ENCODE measurements at regions not wholly inside any gene's neighbourhood (a gene's known extent, or its start where the extent isn't known, plus 50 kb on each side); places are given as distances from the start of the nearest gene placed in this dataset.

- TF ChIP-seq, protein P1, sequence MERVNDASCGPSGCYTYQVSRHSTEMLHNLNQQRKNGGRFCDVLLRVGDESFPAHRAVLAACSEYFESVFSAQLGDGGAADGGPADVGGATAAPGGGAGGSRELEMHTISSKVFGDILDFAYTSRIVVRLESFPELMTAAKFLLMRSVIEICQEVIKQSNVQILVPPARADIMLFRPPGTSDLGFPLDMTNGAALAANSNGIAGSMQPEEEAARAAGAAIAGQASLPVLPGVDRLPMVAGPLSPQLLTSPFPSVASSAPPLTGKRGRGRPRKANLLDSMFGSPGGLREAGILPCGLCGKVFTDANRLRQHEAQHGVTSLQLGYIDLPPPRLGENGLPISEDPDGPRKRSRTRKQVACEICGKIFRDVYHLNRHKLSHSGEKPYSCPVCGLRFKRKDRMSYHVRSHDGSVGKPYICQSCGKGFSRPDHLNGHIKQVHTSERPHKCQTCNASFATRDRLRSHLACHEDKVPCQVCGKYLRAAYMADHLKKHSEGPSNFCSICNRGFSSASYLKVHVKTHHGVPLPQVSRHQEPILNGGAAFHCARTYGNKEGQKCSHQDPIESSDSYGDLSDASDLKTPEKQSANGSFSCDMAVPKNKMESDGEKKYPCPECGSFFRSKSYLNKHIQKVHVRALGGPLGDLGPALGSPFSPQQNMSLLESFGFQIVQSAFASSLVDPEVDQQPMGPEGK (CRISPR knock-in tag; IDR thresholded peaks at IDR 0.05; ENCODE audit: borderline replicate concordance), result no peak
- TF ChIP-seq ZFP3 (CRISPR knock-in tag; IDR thresholded peaks at IDR 0.05) (no peak), CREB5 (CRISPR knock-in tag; IDR thresholded peaks at IDR 0.05; ENCODE audit: low read depth) (no peak), TSHZ2 (CRISPR knock-in tag; IDR thresholded peaks at IDR 0.05) (no peak), ESRRG (CRISPR knock-in tag; IDR thresholded peaks at IDR 0.05) (no peak), ZFP30 (CRISPR knock-in tag; IDR thresholded peaks at IDR 0.05) (no peak), PPARA (CRISPR knock-in tag; IDR thresholded peaks at IDR 0.05; ENCODE audit: borderline replicate concordance) (no peak), RARB (CRISPR knock-in tag; IDR thresholded peaks at IDR 0.05) (no peak)
Observed at GRCh38 chr2:145729993-145730770, 1210.3 kb upstream of the ZEB2 start.
